ENCODE measurements at regions not wholly inside any gene's neighbourhood (a gene's known extent, or its start where the extent isn't known, plus 50 kb on each side); places are given as distances from the start of the nearest gene placed in this dataset.

DNA sequence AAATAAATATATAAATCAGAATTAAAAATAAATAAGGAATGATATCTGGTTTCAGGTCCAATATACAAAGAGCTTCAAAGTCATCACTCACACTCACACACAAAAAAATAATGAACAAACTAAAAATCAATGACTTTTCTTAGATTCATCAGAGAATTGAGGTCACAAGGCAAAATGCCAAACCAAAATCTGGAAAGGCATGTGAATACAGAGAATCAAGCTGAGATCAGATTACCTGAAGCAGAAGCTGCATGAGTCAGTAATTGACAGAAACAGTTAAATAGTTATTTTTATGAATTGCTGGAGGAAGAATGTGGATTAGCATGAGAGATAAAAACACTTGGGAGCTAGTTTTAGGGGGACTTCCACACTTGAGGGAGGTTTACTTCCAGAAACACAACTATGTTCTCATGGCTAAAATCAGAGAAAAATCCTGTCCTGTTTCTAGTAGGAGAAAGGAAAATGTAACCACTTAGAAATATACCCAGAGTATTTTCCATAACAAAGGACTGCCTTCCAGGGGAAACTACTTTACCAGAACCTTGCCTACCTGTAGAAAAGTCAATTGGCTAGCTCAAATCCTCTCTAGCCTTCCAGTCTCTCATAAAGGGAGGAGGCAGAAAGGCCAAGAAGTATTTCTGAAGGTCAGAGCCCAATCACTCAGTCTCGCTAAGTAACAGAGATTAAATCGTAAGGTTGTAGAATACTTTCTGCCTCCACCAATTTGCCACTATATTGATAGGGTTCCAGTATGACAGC lies 536.6 kb upstream of the NR5A2 start (continued):
- TF ChIP-seq ZNF19 (tag by site-specific recombination; IDR thresholded peaks at IDR 0.05; ENCODE audit: low read depth) (no peak), SCRT2 (tag by site-specific recombination; IDR thresholded peaks at IDR 0.05) (peak; percentile 66), BCL11B (tag by site-specific recombination; IDR thresholded peaks at IDR 0.05; ENCODE audit: low read depth) (0 out of 2 replicates have a peak, but pooled peaks have one; percentile 22), ZNF843 (tag by site-specific recombination; IDR thresholded peaks at IDR 0.05) (peak; percentile 73), ZNF335 (tag by site-specific recombination; conservative IDR thresholded peaks at IDR 0.05) (peak; percentile 28; the same call in 1 of the 2 replicates), ZBTB48 (tag by site-specific recombination; IDR thresholded peaks at IDR 0.05) (no peak), KLF10 (tag by site-specific recombination; IDR thresholded peaks at IDR 0.05) (no peak), ZFP69B (tag by site-specific recombination; IDR thresholded peaks at IDR 0.05) (no peak), KLF1 (tag by site-specific recombination; IDR thresholded peaks at IDR 0.05) (no peak)
- TF ChIP-seq, protein P1, sequence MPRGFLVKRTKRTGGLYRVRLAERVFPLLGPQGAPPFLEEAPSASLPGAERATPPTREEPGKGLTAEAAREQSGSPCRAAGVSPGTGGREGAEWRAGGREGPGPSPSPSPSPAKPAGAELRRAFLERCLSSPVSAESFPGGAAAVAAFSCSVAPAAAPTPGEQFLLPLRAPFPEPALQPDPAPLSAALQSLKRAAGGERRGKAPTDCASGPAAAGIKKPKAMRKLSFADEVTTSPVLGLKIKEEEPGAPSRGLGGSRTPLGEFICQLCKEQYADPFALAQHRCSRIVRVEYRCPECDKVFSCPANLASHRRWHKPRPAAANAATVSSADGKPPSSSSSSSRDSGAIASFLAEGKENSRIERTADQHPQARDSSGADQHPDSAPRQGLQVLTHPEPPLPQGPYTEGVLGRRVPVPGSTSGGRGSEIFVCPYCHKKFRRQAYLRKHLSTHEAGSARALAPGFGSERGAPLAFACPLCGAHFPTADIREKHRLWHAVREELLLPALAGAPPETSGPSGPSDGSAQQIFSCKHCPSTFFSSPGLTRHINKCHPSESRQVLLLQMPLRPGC (tag by site-specific recombination; IDR thresholded peaks at IDR 0.05) = peak; percentile 54; the same call in 1 of the 2 replicates
- TF ChIP-seq, protein P2, sequence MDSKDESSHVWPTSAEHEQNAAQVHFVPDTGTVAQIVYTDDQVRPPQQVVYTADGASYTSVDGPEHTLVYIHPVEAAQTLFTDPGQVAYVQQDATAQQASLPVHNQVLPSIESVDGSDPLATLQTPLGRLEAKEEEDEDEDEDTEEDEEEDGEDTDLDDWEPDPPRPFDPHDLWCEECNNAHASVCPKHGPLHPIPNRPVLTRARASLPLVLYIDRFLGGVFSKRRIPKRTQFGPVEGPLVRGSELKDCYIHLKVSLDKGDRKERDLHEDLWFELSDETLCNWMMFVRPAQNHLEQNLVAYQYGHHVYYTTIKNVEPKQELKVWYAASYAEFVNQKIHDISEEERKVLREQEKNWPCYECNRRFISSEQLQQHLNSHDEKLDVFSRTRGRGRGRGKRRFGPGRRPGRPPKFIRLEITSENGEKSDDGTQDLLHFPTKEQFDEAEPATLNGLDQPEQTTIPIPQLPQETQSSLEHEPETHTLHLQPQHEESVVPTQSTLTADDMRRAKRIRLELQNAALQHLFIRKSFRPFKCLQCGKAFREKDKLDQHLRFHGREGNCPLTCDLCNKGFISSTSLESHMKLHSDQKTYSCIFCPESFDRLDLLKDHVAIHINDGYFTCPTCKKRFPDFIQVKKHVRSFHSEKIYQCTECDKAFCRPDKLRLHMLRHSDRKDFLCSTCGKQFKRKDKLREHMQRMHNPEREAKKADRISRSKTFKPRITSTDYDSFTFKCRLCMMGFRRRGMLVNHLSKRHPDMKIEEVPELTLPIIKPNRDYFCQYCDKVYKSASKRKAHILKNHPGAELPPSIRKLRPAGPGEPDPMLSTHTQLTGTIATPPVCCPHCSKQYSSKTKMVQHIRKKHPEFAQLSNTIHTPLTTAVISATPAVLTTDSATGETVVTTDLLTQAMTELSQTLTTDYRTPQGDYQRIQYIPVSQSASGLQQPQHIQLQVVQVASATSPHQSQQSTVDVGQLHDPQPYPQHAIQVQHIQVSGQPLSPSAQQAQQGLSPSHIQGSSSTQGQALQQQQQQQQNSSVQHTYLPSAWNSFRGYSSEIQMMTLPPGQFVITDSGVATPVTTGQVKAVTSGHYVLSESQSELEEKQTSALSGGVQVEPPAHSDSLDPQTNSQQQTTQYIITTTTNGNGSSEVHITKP (tag by site-specific recombination; IDR thresholded peaks at IDR 0.05) = 0 out of 2 replicates have a peak, but pooled peaks have one; percentile 12
- TF ChIP-seq, protein P3, sequence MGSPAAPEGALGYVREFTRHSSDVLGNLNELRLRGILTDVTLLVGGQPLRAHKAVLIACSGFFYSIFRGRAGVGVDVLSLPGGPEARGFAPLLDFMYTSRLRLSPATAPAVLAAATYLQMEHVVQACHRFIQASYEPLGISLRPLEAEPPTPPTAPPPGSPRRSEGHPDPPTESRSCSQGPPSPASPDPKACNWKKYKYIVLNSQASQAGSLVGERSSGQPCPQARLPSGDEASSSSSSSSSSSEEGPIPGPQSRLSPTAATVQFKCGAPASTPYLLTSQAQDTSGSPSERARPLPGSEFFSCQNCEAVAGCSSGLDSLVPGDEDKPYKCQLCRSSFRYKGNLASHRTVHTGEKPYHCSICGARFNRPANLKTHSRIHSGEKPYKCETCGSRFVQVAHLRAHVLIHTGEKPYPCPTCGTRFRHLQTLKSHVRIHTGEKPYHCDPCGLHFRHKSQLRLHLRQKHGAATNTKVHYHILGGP (tag by site-specific recombination; IDR thresholded peaks at IDR 0.05) = peak; percentile 27; the same call in 1 of the 2 replicates
- TF ChIP-seq, protein P4, sequence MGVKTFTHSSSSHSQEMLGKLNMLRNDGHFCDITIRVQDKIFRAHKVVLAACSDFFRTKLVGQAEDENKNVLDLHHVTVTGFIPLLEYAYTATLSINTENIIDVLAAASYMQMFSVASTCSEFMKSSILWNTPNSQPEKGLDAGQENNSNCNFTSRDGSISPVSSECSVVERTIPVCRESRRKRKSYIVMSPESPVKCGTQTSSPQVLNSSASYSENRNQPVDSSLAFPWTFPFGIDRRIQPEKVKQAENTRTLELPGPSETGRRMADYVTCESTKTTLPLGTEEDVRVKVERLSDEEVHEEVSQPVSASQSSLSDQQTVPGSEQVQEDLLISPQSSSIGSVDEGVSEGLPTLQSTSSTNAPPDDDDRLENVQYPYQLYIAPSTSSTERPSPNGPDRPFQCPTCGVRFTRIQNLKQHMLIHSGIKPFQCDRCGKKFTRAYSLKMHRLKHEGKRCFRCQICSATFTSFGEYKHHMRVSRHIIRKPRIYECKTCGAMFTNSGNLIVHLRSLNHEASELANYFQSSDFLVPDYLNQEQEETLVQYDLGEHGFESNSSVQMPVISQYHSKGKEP (tag by site-specific recombination; IDR thresholded peaks at IDR 0.05) = peak; percentile 46; the same call in 1 of the 2 replicates
- TF ChIP-seq, protein P5, sequence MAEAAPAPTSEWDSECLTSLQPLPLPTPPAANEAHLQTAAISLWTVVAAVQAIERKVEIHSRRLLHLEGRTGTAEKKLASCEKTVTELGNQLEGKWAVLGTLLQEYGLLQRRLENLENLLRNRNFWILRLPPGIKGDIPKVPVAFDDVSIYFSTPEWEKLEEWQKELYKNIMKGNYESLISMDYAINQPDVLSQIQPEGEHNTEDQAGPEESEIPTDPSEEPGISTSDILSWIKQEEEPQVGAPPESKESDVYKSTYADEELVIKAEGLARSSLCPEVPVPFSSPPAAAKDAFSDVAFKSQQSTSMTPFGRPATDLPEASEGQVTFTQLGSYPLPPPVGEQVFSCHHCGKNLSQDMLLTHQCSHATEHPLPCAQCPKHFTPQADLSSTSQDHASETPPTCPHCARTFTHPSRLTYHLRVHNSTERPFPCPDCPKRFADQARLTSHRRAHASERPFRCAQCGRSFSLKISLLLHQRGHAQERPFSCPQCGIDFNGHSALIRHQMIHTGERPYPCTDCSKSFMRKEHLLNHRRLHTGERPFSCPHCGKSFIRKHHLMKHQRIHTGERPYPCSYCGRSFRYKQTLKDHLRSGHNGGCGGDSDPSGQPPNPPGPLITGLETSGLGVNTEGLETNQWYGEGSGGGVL (tag by site-specific recombination; IDR thresholded peaks at IDR 0.05) = peak; percentile 43; the same call in 1 of the 2 replicates
- TF ChIP-seq, protein P6, sequence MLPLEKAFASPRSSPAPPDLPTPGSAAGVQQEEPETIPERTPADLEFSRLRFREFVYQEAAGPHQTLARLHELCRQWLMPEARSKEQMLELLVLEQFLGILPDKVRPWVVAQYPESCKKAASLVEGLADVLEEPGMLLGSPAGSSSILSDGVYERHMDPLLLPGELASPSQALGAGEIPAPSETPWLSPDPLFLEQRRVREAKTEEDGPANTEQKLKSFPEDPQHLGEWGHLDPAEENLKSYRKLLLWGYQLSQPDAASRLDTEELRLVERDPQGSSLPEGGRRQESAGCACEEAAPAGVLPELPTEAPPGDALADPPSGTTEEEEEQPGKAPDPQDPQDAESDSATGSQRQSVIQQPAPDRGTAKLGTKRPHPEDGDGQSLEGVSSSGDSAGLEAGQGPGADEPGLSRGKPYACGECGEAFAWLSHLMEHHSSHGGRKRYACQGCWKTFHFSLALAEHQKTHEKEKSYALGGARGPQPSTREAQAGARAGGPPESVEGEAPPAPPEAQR (tag by site-specific recombination; IDR thresholded peaks at IDR 0.05) = no peak
- TF ChIP-seq, protein P7, sequence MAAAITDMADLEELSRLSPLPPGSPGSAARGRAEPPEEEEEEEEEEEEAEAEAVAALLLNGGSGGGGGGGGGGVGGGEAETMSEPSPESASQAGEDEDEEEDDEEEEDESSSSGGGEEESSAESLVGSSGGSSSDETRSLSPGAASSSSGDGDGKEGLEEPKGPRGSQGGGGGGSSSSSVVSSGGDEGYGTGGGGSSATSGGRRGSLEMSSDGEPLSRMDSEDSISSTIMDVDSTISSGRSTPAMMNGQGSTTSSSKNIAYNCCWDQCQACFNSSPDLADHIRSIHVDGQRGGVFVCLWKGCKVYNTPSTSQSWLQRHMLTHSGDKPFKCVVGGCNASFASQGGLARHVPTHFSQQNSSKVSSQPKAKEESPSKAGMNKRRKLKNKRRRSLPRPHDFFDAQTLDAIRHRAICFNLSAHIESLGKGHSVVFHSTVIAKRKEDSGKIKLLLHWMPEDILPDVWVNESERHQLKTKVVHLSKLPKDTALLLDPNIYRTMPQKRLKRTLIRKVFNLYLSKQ (tag by site-specific recombination; IDR thresholded peaks at IDR 0.05; ENCODE audit: borderline replicate concordance) = no peak

Measured in HEK293 (cell line).